ENCODE measurements at regions not wholly inside any gene's neighbourhood (a gene's known extent, or its start where the extent isn't known, plus 50 kb on each side); places are given as distances from the start of the nearest gene placed in this dataset.
"Not testable (repeated sequence)": the region's sequence is repeated elsewhere in the genome, so short reads cannot be mapped to it uniquely, and the experiment has no call there.

DNA sequence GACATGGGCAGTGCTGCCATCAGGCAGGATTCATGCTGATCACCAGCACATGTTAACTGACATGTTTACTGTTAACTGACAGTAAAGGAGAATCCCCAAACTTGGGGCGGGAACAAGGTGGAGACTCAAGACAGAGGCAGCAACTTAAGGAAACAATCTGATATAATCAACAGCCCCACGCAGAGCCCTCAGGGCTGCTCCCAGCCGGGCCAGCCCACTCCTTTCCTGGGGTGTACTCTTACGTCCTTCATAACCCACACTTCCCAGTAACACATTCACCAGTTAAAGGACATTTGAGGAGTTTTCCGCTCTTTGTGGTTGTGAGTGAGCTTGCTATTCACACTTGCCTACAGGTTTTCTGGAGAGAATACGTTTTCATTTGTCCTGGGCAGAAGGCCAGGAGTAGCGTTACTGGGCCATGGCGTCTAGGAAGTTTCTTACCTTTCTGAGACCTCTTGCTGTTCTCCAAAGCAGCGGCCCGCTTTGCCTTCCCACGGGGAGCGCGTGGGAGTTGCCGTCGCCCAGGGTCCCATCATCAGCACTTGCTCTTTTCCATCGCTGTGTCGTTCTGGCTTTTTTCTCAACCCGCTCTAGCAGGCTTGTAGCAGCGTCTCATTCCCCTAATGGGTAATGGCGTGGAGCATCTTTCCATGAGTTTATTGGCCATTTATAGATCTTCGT is 56.4 kb downstream of the FOXF2 start:
- TF ChIP-seq, protein P1, sequence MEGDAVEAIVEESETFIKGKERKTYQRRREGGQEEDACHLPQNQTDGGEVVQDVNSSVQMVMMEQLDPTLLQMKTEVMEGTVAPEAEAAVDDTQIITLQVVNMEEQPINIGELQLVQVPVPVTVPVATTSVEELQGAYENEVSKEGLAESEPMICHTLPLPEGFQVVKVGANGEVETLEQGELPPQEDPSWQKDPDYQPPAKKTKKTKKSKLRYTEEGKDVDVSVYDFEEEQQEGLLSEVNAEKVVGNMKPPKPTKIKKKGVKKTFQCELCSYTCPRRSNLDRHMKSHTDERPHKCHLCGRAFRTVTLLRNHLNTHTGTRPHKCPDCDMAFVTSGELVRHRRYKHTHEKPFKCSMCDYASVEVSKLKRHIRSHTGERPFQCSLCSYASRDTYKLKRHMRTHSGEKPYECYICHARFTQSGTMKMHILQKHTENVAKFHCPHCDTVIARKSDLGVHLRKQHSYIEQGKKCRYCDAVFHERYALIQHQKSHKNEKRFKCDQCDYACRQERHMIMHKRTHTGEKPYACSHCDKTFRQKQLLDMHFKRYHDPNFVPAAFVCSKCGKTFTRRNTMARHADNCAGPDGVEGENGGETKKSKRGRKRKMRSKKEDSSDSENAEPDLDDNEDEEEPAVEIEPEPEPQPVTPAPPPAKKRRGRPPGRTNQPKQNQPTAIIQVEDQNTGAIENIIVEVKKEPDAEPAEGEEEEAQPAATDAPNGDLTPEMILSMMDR (IDR thresholded peaks at IDR 0.05; ENCODE audit: low read length, missing control alignments): no peak

GRCh38 chr6:1449896-1450295 is 60.5 kb downstream of the FOXF2 start:
- H3K4me3 ChIP-seq (replicated peaks; ENCODE audit: low read depth, low read length): no peak overlapping the region
- DNase-seq (ENCODE audit: low read depth): no peak
- TF ChIP-seq, protein P1 (IDR thresholded peaks at IDR 0.05; ENCODE audit: low read length, missing control alignments): no peak

More for the DNA sequence above, 56.4 kb downstream of the FOXF2 start:
- no peak overlapping the region for H3K4me3 ChIP-seq (replicated peaks; ENCODE audit: low read depth, low read length)
- no peak for DNase-seq (ENCODE audit: low read depth)

DNA sequence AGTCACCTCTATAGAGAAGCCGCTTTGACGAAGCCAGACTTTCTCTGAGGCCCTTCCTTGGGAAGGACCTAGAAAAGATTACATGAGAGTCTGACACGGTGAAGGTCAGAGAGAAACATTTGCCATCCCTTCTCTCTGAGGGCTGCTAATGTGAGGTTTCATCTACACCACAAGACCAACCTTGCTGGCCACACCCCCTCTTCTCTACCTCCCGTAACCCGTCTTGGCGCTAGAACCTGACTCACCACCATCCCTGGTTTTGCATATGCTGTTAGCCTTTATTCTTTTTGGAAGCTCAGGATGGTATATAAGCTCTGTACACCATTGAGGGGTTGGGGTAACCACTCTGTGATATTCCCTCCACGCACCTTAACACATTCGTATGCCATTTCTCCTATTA is 63.6 kb downstream of the FOXF2 start:
- H3K4me3 ChIP-seq (replicated peaks; ENCODE audit: low read depth, low read length): no peak overlapping the region
- TF ChIP-seq, protein P1 (IDR thresholded peaks at IDR 0.05; ENCODE audit: low read length, missing control alignments): no peak

DNA sequence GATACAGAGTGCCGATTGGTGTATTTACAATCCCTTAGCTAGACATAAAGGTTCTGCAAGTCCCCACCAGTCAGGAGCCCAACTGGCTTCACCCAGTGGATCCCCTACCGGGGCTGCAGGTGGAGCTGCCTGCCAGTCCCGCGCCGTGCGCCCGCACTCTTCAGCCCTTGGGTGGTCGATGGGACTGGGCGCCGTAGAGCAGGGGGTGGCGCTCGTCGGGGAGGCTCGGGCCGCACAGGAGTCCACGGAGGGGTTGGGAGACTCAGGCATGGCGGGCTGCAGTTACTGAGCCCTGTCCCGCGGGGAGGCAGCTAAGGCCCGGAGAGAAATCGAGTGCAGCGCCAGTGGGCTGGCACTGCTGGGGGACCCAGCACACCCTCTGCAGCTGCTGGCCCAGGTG is 67.4 kb downstream of the FOXF2 start:
- not testable (repeated sequence) for DNase-seq (ENCODE audit: low read depth); H3K4me3 ChIP-seq (replicated peaks; ENCODE audit: low read depth, low read length)

More for the DNA sequence above, 63.6 kb downstream of the FOXF2 start:
- no peak for DNase-seq (ENCODE audit: low read depth)

DNA sequence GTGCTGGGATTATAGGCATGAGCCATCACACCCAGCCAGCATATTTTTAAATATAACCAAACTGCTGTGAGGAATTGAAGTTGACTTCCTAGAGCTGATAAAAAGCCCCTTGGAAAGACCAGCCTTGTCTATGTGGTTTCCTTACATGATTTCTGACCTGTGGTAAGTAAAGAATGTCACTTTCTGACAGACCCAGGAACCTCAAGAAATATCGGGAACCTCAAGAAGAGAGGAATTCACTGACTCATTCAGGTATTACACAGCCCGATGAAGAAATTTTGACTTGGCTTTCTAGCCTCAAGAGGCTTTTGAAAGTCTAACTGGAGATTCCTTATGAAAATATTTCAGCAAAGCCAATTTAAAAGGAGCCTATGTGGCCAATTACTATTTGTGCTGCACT is 71.8 kb downstream of the FOXF2 start:
- DNase-seq (ENCODE audit: low read depth): peak; percentile 23
- no peak overlapping the region for H3K4me3 ChIP-seq (replicated peaks; ENCODE audit: low read depth, low read length)
- TF ChIP-seq, protein P1 (IDR thresholded peaks at IDR 0.05; ENCODE audit: low read length, missing control alignments): no peak

- no peak overlapping the region for H3K4me3 ChIP-seq (replicated peaks; ENCODE audit: low read depth, low read length)
- DNase-seq (ENCODE audit: low read depth): no peak
- TF ChIP-seq, protein P1 (IDR thresholded peaks at IDR 0.05; ENCODE audit: low read length, missing control alignments): no peak
Observed at GRCh38 chr6:1461736-1462135, 72.4 kb downstream of the FOXF2 start.

GRCh38 chr6:1463275-1463674 is 73.9 kb downstream of the FOXF2 start:
- no peak overlapping the region for H3K4me3 ChIP-seq (replicated peaks; ENCODE audit: low read depth, low read length)
- no peak for DNase-seq (ENCODE audit: low read depth)
- TF ChIP-seq, protein P1 (IDR thresholded peaks at IDR 0.05; ENCODE audit: low read length, missing control alignments): no peak

Measured in fibroblast of pulmonary artery (primary cell).